ENCODE measurements at regions not wholly inside any gene's neighbourhood (a gene's known extent, or its start where the extent isn't known, plus 50 kb on each side); places are given as distances from the start of the nearest gene placed in this dataset.
"Not testable (repeated sequence)": the region's sequence is repeated elsewhere in the genome, so short reads cannot be mapped to it uniquely, and the experiment has no call there.

GRCh38 chr18:34955494-34955893, 85.7 kb upstream of the MAPRE2 start:
- TF ChIP-seq POLR2A, CTCF (IDR thresholded peaks at IDR 0.05): not testable (repeated sequence)
